Vagina (tissue), 2 donors: ENCODE measurements at regions not wholly inside any gene's neighbourhood (a gene's known extent, or its start where the extent isn't known, plus 50 kb on each side); places are given as distances from the start of the nearest gene placed in this dataset.

ENCODE experiments used
- DNase-seq, 2 donors: peaks; one replicate each; pipeline ENCODE4 v3.0.0-alpha.2; 2017; ENCODE audit errors: extremely low spot score in 2 of 2
- H3K27ac ChIP-seq: fragments of 200-600 bp; sonication (generic); one replicate; pipeline ENCODE4 v1.5.1; 2019
- H3K27me3 ChIP-seq: fragments of 200-600 bp; sonication (generic); one replicate; pipeline ENCODE4 v1.5.1; 2019
- H3K36me3 ChIP-seq, 2 donors: fragments of 200-600 bp; sonication (generic); one replicate each; pipeline ENCODE4 v1.5.1; 2017 to 2019
- H3K4me1 ChIP-seq: fragments of 200-600 bp; sonication (generic); one replicate; pipeline ENCODE4 v1.5.1; 2019
- H3K4me3 ChIP-seq, 2 donors: fragments of 200-600 bp; sonication (generic); 1 replicate in 1 of 2; 2 replicates in 1 of 2; pipeline ENCODE4 v1.5.1; 2016 to 2019
- H3K9me3 ChIP-seq: fragments of 200-600 bp; sonication (generic); one replicate; pipeline ENCODE4 v1.5.1; 2019
- CTCF ChIP-seq, 3 experiments: fragments of 450-650 bp in 2 of 3; fragments of 200-600 bp in 1 of 3; sonication (generic) in 1 of 3; IDR thresholded peaks; one replicate each; pipeline ENCODE4 v1.5.1; 2017 to 2019; ENCODE audit warnings: antibody characterized with exemption in 3 of 3, mild to moderate bottlenecking in 2 of 3, moderate library complexity in 2 of 3
- POLR2A ChIP-seq, 2 donors: fragments of 450-650 bp; IDR thresholded peaks; one replicate each; pipeline ENCODE4 v1.6.1; 2017; ENCODE audit warnings: antibody characterized with exemption in 2 of 2, mild to moderate bottlenecking in 2 of 2, moderate library complexity in 2 of 2
- POLR2AphosphoS5 ChIP-seq, 2 donors: sonication (generic); formaldehyde crosslinking; IDR thresholded peaks; one replicate each; pipeline ENCODE4 v1.9.0; 2017; ENCODE audit warnings: antibody characterized with exemption in 2 of 2, mild to moderate bottlenecking in 2 of 2, low read depth in 1 of 2; ENCODE audit not compliant: insufficient read depth in 1 of 2
- intact Hi-C: fragments of 100-400 bp; cut with DNase I; formaldehyde crosslinking; loops from one replicate; pipeline ENCODE4 v1.15.1; 2023

GRCh38 chr7:123282181-123282580 lies 82.4 kb upstream of the SLC13A1 start:
- intact Hi-C loops: no loop called here
- no peaks in the 10 kb centered on the region for H3K36me3 ChIP-seq
- no peaks in the 10 kb centered on the region for H3K27me3 ChIP-seq
- no peak overlapping the region for H3K27ac ChIP-seq
- H3K4me1 ChIP-seq: no peaks in the 10 kb centered on the region
- TF ChIP-seq POLR2AphosphoS5 (IDR thresholded peaks at IDR 0.05; ENCODE audit: insufficient read depth in 1 of 2, low read depth in 1 of 2) (no peak), CTCF (IDR thresholded peaks at IDR 0.05) (no peak), POLR2A (IDR thresholded peaks at IDR 0.05) (no peak)
- no peaks in the 10 kb centered on the region for H3K9me3 ChIP-seq
- no peak for DNase-seq
- no peak overlapping the region for H3K4me3 ChIP-seq

GRCh38 chr7:123279949-123280348 lies 80.2 kb upstream of the SLC13A1 start:
- Histone ChIP-seq H3K4me3 (no peak overlapping the region), H3K4me1 (no peaks in the 10 kb centered on the region), H3K27me3 (no peaks in the 10 kb centered on the region), H3K36me3 (no peaks in the 10 kb centered on the region), H3K27ac (no peak overlapping the region), H3K9me3 (no peaks in the 10 kb centered on the region)
- DNase-seq: no peak
- intact Hi-C loops: no loop called here
- no peak for TF ChIP-seq CTCF (IDR thresholded peaks at IDR 0.05)

GRCh38 chr7:123275036-123275753 lies 75.4 kb upstream of the SLC13A1 start:
- no peaks in the 10 kb centered on the region for H3K9me3 ChIP-seq
- H3K27me3 ChIP-seq: no peaks in the 10 kb centered on the region
- H3K4me1 ChIP-seq: no peaks in the 10 kb centered on the region
- TF ChIP-seq POLR2A (IDR thresholded peaks at IDR 0.05): no peak
- TF ChIP-seq CTCF (IDR thresholded peaks at IDR 0.05): no peak
- no peak for TF ChIP-seq POLR2AphosphoS5 (IDR thresholded peaks at IDR 0.05; ENCODE audit: insufficient read depth in 1 of 2, low read depth in 1 of 2)
- no peak overlapping the region for H3K27ac ChIP-seq
- H3K36me3 ChIP-seq: no peaks in the 10 kb centered on the region
- intact Hi-C loops: no loop called here
- DNase-seq: no peak
- no peak overlapping the region for H3K4me3 ChIP-seq

- H3K9me3 ChIP-seq: no peaks in the 10 kb centered on the region
- H3K4me1 ChIP-seq: no peaks in the 10 kb centered on the region
- no peaks in the 10 kb centered on the region for H3K36me3 ChIP-seq
- H3K4me3 ChIP-seq: no peak overlapping the region
- H3K27ac ChIP-seq: no peak overlapping the region
- TF ChIP-seq CTCF (IDR thresholded peaks at IDR 0.05) (no peak), POLR2AphosphoS5 (IDR thresholded peaks at IDR 0.05; ENCODE audit: insufficient read depth in 1 of 2, low read depth in 1 of 2) (no peak), POLR2A (IDR thresholded peaks at IDR 0.05) (no peak)
- intact Hi-C loops: no loop called here
- H3K27me3 ChIP-seq: no peaks in the 10 kb centered on the region
- no peak for DNase-seq
Observed at GRCh38 chr7:123273185-123273584, 73.4 kb upstream of the SLC13A1 start.

GRCh38 chr7:123271856-123272255 lies 72.1 kb upstream of the SLC13A1 start:
- intact Hi-C loops: no loop called here
- H3K27me3 ChIP-seq: no peaks in the 10 kb centered on the region
- H3K9me3 ChIP-seq: no peaks in the 10 kb centered on the region
- no peak overlapping the region for H3K27ac ChIP-seq
- no peak overlapping the region for H3K4me3 ChIP-seq
- no peaks in the 10 kb centered on the region for H3K4me1 ChIP-seq
- no peak for DNase-seq
- TF ChIP-seq POLR2AphosphoS5 (IDR thresholded peaks at IDR 0.05; ENCODE audit: insufficient read depth in 1 of 2, low read depth in 1 of 2): no peak
- no peak for TF ChIP-seq CTCF (IDR thresholded peaks at IDR 0.05)
- TF ChIP-seq POLR2A (IDR thresholded peaks at IDR 0.05): no peak
- no peaks in the 10 kb centered on the region for H3K36me3 ChIP-seq
